Fibroblast of villous mesenchyme (primary cell): ENCODE measurements at regions not wholly inside any gene's neighbourhood (a gene's known extent, or its start where the extent isn't known, plus 50 kb on each side); places are given as distances from the start of the nearest gene placed in this dataset.

Experiments
- DNase-seq: peaks from one replicate; pipeline ENCODE4 v3.0.0-alpha.2; 2010; ENCODE audit warnings: low read depth
- H3K4me3 ChIP-seq: 2 replicates; pipeline ENCODE4 v1.5.1; 2011; ENCODE audit warnings: low read depth, mild to moderate bottlenecking, low read length
- CTCF ChIP-seq: IDR thresholded peaks from 2 replicates; pipeline ENCODE4 v1.5.1; 2012; ENCODE audit warnings: low read depth, mild to moderate bottlenecking, low read length; ENCODE audit not compliant: insufficient read depth

GRCh38 chr2:104289651-104290565, 564.0 kb upstream of the POU3F3 start:
- DNase-seq = no peak
- TF ChIP-seq CTCF = no peak
- H3K4me3 ChIP-seq = no peak overlapping the region

- no peak for DNase-seq
- no peak for TF ChIP-seq CTCF
- H3K4me3 ChIP-seq = no peak overlapping the region
Measured at GRCh38 chr2:104290566-104290891, 563.4 kb upstream of the POU3F3 start.

- TF ChIP-seq CTCF = no peak
- DNase-seq = no peak
- no peak overlapping the region for H3K4me3 ChIP-seq
Measured at GRCh38 chr2:104312684-104313083, 541.2 kb upstream of the POU3F3 start.

- no peak overlapping the region for H3K4me3 ChIP-seq
- DNase-seq = no peak
- no peak for TF ChIP-seq CTCF
Measured at GRCh38 chr2:104318001-104318665, 535.8 kb upstream of the POU3F3 start.

- no peak for TF ChIP-seq CTCF
Measured at GRCh38 chr2:104321116-104321795, 532.7 kb upstream of the POU3F3 start.

GRCh38 chr2:104321796-104322349, 532.0 kb upstream of the POU3F3 start:
- no peak for TF ChIP-seq CTCF
- no peak for DNase-seq
- no peak overlapping the region for H3K4me3 ChIP-seq

More at GRCh38 chr2:104321116-104321795, 532.7 kb upstream of the POU3F3 start:
- no peak for DNase-seq
- H3K4me3 ChIP-seq = no peak overlapping the region
